Putamen (tissue), 1 donor: ENCODE measurements at regions not wholly inside any gene's neighbourhood (a gene's known extent, or its start where the extent isn't known, plus 50 kb on each side); places are given as distances from the start of the nearest gene placed in this dataset.
"Not testable (repeated sequence)": the region's sequence is repeated elsewhere in the genome, so short reads cannot be mapped to it uniquely, and the experiment has no call there.

Experiments used
- DNase-seq: peaks from one replicate; pipeline ENCODE4 v3.0.0-alpha.2; 2016; ENCODE audit warnings: low spot score

DNA sequence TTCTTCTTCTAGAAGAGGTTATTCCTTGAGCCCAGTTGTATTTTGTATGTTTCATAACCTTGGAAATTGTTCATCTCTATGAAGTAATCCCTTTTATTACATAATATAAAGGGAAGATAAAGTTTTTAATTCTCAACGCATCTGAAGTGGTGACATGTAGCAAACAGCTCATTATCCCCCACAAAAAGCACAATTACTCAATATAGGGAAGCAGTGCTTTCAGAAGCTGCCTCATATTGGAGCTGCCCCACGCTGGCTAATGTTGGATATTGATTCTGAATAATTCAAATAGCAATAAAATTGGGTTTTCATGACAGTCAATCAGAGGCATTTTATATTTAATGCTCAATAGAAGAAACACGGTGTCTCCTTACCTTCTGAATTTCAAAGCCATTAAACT lies 604.3 kb upstream of the RBFOX1 start:
- DNase-seq, result peak; percentile 72

DNA sequence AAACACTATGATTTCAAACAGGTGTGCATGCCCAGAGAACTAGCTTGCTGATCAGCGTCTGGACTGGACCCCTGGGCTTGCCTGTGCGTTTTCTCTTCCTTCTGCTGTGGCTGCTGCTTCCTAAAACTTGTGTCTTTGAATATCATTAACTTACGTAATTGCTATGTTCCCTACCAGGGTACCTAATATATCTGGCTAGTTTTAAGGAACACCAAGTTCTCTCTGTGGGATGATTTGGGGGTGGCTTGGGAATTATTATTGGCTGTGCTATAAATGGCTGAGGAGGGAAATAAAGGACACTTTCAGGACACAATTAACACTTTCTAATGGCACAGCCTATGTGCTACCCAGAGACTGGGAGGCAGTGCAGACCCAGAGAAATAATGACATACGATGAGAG lies 606.0 kb upstream of the RBFOX1 start:
- peak; percentile 80 for DNase-seq

DNA sequence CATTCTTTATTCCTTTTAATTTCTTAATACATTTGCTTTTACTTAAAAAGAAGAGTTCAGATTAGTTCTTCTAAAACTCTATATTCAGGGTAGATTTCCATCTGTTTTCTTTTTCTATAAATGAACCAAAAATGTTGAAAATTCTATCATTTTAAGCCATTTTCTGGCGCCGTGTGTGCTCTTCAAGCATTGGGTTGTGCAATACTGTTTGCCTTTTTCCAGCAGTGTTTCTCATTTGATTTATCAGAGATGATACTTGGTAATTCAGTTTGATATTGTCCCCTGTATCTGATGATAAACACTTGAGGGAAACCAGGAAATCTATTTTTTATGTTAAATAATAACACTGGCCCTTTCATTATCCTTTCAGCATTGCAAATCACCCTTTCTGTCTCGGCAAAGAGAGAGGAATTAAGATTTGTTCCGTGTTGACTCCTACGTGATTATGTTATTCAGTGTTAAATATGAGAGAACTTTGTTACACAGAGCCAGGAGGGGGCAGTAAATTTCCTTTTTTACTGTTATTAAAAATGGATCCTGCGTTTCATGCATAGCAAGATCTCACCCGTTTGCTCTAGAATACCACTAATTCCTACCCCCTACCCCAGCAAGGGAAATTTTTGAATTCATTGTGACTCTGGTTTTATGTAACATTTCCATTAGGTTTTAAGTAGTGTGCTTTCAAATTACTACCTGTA lies 606.9 kb upstream of the RBFOX1 start:
- DNase-seq, result peak; percentile 67

DNA sequence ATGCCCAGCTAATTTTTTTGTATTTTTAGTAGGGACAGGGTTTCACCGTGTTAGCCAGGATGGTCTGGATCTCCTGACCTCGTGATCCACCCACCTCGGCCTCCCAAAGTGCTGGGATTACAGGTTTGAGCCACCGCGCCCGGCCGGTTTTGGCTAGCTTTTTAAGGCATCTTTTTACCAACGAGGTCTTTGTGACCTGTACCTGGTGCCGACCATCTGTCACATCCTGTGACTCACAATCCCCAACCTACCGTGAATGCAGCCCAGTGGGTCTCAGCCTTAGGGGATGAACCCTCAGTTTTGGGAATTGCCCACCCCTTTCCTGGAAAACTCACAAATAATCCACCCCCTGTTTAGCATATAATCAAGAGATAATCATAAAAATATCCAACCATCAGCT lies 607.4 kb upstream of the RBFOX1 start:
- not testable (repeated sequence) for DNase-seq

DNA sequence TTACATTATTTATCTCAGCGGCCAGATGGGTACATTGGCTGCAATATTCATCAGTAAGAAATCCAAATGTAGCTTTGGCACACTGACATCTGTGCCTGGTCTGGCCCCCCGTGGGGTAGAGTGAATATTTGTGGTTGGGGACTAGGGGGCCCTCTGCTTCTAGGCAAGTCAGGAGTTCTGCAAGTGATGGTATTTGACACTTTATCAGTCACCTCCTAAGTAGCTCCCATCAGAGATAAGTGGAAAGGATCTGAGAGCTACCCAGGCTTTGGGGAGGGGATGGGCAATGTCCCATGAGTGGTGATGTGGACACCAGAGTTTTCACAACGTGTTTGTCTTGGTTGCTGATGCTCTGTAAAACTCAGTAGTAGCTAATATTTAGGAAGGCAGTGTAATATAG lies 609.9 kb upstream of the RBFOX1 start:
- DNase-seq, result no peak

DNA sequence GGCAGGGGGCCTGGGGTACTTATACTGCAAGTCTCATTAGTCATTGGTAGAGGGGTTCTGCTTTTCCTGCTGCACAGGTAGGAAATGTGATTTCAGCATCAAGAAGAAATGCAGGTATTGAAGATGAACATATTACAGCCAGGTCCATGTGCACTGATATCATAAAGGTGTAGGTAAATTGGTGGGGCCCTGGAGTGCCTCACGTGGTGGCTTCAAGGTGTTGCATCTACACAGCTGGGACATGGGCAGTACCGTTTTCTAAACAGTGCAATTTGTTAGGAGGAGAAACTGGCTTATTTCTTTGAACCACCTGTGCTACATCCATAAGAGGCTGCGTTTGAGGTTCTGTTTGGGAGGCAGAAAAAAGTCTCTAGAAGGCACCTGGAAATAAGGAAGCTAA lies 618.1 kb upstream of the RBFOX1 start:
- no peak for DNase-seq

DNA sequence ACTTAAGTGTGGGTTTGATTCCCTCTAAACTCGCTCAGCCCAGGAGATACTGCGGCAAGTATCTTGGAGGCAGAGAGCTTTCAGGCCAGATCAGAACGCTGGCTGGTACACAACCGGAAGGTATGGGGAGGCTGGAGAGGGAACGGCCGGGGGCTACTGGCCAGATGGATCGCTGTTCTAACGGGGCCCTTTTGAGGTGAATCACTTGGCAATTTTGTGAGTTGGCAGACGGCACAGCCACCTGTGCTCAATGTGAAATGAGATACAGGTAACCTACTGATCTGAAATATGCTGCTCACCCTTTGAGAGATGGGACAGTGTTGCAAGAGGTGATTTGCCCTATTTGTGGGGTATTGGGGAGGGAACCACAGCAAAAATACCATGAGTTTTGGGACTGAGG lies 622.9 kb upstream of the RBFOX1 start:
- DNase-seq, result no peak

DNA sequence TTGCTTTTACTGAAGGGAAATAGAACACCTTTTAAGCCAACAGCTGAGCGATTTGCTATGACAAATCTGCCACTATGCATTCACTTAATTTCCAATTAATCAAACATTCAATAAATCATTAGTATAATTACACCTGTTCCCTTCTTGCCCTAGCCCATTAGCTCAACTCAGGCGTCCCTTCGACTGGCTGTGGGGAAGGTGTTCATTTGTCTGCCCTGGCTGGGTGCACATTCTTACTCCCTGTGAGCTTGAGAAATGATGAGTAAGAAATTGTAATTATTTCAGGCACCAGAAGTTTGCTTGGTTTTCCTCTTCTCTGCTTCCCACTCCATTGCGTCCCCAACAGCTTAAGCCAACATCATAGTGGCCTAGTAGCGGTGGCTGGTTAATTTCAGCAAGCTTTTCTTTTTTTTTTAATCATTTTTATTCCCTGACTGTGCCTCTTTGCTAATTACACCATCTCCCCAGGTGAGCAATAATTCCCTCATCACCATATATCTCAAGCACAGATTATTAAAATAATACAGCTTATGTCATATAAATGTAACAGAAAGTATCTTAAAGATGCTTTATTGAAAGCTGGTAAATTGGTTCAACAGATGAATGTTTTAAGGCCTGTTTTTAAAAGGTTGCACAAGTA lies 623.9 kb upstream of the RBFOX1 start:
- no peak for DNase-seq

DNA sequence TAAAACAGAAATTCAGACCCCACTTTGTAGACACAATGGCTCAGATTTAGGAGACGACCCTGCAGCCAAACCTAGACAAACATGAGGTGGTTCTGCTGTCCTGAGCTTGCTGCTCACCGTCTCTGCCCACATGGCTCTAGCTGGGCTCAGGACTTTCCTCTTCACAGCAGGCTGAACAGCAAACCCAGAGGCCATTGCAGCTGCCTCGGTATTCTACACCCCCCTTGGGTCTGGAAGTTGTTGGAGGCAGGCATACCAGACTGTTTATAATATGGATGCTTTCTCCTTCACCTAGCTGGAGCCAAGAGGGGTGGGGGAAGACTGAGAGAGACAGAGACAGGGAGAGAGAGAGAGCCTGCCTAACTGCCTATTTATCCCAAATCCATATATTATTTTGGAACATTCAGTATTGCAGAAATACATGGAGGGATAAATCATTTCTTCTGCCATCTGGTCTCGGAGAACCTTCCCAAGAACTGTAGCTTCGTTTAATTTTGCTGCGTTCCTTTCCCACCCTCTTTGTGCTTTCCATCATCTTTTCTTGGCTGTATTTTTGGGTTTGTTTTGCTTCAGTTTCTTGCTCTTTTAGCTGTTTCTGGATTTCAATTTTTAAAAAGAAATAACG lies 628.2 kb upstream of the RBFOX1 start:
- no peak for DNase-seq

DNA sequence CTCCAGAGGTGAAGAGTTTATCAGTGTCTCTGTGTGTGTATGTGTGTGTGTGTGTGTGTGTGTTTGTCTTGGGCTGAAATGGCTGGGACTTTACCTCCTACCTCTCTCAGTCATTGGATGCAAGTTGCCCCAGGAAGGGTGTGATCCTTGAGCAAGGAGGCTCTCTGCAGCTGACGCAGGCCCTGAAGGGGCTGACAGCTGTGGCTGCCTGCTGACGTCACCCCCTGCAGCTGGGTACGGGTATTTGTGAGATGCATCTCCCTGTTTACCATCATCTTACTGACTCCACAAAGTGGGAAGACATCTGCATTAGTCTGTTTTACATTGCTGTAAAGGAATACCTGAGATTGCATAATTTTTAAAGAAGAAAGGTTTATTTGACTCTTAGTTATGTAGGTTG lies 631.5 kb upstream of the RBFOX1 start:
- DNase-seq, result no peak

DNA sequence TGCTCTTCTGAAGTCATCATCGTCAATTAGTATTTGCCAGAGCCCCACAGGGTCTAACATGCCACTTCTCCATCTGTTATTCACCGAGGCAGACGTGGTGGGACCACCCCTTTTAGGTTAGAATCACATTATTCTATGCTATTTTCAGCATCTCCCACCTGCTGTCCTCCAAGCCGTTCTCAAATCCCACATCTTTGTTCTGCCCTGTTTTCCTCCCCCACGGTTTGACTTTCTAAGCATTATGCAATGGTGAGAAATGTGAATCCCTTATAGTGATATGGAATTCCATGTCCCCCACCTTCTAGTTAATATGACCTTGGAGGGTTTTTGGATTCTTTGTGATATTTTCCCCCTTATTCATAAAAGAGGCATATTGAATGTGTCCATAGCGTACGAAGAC lies 634.1 kb upstream of the RBFOX1 start:
- DNase-seq, result peak; percentile 57

DNA sequence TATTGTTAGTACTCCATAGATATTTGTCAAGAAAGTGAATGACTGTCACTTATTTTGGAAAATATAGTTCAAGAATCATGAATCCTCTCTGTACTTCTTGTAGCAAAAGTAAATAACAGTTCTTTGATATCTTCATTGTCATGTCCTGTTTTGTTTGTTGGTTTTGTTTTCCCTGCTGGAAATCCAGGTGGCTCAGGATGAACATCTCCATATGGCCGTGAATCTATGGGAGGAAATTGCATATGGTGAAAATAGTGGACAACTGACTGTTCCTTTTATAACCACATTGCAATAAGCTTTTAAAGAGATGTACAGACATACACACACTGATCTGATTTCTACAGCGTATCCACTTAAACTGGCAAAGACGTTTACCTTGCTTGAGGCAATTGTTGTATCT lies 637.0 kb upstream of the RBFOX1 start:
- DNase-seq, result no peak

DNA sequence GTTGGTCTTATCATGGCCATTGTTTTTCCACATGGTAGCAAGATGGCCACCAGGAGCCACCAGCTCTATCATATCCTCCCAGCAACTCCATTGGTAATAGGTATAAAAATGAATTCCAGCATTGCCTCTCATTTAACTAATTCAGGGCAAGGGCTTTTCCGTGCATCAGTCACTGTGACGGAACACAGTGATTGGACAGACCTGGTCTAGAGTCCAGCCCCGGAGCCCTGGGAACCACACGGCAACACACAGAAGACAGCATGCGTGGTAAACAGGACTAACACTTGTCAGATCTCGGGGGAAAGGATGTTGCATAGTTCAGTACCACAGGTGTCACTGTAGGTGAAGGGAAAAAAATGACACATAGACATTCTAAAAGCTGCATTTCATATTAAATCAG lies 638.0 kb upstream of the RBFOX1 start:
- no peak for DNase-seq

DNA sequence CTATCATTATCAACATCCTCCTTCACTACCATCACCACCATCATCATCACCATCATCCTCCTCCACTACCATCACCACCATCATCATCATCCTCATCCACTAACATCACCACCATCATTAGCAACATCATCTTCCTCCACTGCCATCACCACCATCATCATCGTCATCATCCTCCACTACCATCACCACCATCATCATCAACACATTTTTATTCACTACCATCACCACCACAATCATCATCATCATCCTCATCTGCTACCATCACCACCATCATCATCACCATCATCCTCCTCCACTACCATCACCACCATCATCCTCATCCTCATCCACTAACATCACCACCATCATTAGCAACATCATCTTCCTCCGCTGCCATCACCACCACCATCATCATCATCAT lies 639.2 kb upstream of the RBFOX1 start:
- DNase-seq, result not testable (repeated sequence)

DNA sequence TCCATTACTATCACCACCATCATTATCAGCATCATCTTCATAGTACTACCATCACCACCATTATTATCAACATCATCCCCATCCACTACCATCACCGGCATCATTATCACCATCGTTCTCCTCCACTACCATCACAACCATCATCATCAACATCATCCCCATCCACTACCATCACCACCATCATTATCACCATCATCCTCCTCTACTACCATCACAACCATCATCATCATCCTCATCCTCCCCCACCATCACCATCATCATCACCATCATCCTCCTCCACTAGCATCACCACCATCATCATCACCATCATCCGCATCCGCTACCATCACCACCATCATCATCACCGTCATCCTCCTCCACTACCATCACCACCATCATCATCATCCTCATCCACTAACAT lies 639.8 kb upstream of the RBFOX1 start:
- no peak for DNase-seq

DNA sequence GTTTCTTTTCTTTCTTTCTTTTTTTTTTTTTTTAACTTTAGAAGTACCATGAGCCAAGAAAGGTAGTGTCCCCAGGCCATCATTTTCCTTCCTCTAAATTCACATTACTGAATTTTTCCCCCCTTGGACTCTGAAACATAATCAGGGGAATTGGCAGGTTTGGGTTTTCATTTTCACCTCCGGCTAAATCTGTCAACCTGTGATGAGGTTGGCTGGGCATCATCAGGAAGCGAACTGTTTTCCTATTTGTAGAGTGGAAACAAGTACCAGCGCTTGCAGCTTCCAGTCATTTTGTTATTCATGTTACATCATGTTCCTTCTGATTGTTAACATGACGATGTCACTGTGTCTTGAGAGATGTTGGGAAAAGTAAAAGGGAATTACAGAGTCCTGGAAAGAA lies 641.9 kb upstream of the RBFOX1 start:
- DNase-seq, result no peak

DNA sequence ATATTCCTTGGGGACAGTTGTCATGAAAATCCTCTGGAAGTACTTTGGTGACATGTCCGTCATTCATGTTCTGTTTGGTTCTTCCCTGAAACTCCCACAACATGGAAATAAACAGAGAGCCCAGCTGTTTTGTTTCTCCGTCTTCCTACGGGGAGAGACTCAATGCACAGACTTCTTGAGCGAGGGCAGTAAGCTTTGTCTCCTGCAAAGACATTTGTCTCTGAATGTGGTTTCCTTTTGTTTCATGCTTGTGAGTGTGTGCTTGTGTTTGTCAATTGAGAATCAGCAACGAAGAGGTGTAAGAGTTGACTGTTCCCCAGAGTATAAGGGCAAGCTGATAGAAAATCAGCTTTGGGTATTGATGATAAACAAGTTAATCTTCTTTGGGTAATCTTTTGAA lies 643.0 kb upstream of the RBFOX1 start:
- DNase-seq, result no peak

DNA sequence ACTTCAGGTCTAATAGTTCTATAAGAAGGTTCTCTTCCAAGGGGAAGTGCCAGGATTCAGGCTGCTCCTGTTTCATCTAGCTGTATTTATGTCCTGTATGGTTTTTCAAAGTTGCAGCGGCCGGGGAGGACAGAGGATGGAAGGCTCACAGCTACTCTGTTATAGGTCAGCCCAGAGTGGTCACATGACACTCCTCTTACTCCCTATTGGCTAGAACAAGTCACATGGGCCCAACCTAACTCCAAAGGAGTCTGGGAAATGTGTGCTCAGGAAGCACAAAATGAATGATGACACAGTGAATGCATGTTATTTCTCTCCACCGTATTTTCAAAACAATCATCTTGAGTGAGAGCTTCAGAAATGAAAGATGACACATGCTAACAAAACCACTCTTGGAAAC lies 645.1 kb upstream of the RBFOX1 start:
- DNase-seq, result no peak

DNA sequence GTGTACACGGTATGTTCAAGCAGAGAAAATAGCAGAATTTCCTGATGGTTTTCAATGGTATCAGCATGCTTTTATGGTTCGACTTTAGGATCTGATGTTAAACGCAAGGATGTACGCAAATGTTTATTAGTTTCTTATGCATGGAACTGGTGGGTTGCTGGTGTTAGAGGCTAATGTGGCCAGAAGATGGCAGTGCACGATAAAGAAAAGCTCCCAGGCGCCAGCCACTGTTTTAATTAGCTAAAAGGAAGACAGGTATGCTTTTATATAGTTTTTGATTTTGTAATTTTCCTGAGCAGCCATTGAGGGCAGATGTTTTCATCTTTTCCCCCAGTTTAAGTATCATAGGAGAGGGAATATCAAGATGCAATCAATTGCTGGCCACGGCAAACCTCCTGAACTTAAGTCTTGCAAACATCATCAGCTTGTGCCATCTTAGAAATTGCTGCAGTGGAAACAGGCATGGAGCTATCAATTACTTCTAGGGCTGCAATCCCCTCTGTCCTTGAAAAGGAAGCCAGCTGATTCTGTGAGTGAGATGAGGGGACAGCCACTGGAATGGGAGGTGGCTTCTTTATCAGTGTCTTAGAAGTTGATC lies 648.5 kb upstream of the RBFOX1 start:
- DNase-seq, result no peak

DNA sequence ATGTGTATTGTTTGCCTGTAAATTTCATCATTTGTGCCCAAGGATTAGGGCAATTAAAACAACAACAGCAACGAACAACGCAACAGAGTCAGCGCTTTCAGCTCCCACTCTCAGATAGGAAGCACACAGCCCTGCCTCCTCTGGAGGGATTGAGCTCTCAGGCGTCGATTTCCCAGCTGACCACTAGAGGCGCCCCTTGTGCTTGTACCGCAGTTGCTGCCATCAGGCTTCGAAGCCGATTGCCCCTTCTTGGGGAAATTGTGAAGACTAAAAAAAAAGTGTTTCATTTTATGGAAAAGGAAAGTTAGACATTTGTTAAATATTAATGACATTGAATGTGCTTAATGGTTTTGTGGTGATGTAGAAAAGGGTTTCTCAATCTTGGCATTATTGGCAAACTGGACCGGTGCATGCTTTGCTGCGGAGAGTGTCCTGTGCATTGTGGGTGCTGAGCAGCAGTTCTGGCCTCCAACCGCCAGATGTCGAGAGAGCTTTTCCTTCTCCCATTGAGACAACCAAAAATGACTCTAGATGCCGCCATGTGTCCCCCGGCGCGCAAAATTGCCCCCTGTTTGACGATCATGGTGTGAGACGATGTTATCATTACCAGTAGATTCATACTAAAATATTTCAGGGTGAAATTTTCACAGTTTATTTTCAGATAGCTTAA lies 650.4 kb upstream of the RBFOX1 start:
- DNase-seq, result no peak

DNA sequence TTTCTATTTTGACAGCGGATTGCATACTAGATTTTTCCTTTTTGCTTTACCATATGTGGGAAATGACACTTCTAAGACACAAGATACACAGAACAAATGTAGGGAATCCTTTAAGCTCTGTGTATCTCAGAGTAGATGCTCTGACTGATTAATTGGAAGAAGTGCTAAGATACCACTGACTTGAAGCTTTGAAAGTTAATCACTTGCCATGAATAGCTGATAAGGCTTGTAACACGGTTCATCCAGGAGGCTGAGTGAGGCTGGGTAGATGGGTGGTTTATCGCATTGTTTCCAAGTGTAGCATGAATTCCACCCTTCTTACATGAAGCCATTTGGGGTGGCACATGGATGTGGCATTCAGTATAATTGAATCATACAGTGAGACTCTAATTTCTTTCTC lies 654.1 kb upstream of the RBFOX1 start:
- DNase-seq, result no peak

DNA sequence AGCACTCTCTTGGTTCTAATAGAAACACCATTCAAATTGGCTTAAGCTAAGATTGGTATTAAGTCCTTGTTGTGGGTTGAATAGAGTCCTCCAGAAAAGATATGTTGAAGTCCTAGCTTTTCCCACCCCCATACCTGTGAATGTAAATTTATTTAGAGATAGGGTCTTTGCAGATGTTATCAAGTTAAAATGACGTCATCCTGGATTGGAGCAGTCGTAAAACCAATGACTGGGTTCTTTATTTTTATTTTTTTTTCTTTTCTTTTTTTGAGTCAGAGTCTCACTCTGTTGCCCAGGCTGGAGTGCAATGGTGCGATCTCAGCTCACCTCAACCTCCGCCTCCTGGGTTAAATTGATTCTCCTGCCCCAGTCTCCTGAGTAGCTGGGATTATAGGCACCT lies 658.6 kb upstream of the RBFOX1 start:
- no peak for DNase-seq

DNA sequence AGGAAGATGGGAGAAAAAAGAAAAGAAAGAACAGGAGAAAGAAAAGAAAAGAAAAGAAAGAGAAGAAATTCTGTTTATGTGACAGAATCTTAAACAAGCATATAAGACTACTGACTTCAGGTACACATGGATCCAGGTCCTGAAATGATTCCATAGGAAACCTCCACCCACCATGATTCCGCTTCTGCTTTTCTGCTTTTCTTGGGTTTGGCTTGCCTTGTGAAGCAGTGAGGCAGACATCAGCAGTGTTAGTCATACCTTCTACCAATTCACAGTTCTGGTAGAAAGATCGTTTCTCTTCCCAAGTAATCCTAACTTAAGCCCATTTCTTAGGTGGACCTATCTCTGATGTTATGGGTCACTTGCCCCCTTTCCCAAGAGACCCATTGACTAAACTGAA lies 660.1 kb upstream of the RBFOX1 start:
- no peak for DNase-seq
